ENCODE measurements at regions not wholly inside any gene's neighbourhood (a gene's known extent, or its start where the extent isn't known, plus 50 kb on each side); places are given as distances from the start of the nearest gene placed in this dataset.

- Histone ChIP-seq H3K9ac (replicated peaks in 1 of 4; ENCODE audit: extremely low read depth in 1 of 4, low read depth in 3 of 4, low read length in 3 of 4) (no peak overlapping the region), H3K56ac (replicated peaks; ENCODE audit: insufficient read length, low read depth, low read length) (no peak overlapping the region), H3K36me3 (ENCODE audit: control insufficient read depth in 2 of 4, insufficient read depth in 4 of 4, low read length in 3 of 4) (no peaks in the 10 kb centered on the region; a peak in 1 of 8 replicates), H3K4me3 (ENCODE audit: extremely low read depth in 1 of 4, insufficient read depth in 2 of 4, low read depth in 3 of 4, low read length in 4 of 4) (no peak overlapping the region), H3K79me1 (ENCODE audit: low read depth, low read length) (no peaks in the 10 kb centered on the region), H4K91ac (replicated peaks; ENCODE audit: insufficient read length, low read length) (no peak overlapping the region), H3K27me3 (replicated peaks in 1 of 4; ENCODE audit: control insufficient read depth in 3 of 4, extremely low read depth in 1 of 4, insufficient read depth in 3 of 4, low read length in 3 of 4) (no peaks in the 10 kb centered on the region), H4K5ac (ENCODE audit: insufficient read length, low read depth, low read length) (no peak overlapping the region), H2AFZ (ENCODE audit: low read length) (no peak overlapping the region), H2BK120ac (replicated peaks; ENCODE audit: low read depth, low read length) (no peak overlapping the region), H4K8ac (ENCODE audit: extremely low read depth, insufficient read depth, low read length) (no peak overlapping the region; the same call in 1 of the 2 replicates), H2BK12ac (ENCODE audit: low read depth, low read length) (no peak overlapping the region), H3K23ac (ENCODE audit: insufficient read length) (no peak overlapping the region), H3K9me3 (ENCODE audit: insufficient read depth in 2 of 2, low read depth in 1 of 2, low read length in 1 of 2) (peaks cover 5 to 7% of the 10 kb centered on the region in 2 experiments; a peak in 3 of 4 replicates), H4K20me1 (replicated peaks in 1 of 2; ENCODE audit: control insufficient read depth in 1 of 2, insufficient read depth in 2 of 2, low read length in 2 of 2) (no peaks in the 10 kb centered on the region), H3K18ac (ENCODE audit: extremely low read depth, low read length) (no peak overlapping the region), H2BK5ac (ENCODE audit: low read depth, low read length) (no peak overlapping the region), H3K4me2 (ENCODE audit: insufficient read depth in 1 of 2, low read depth in 2 of 2, low read length in 2 of 2) (no peak overlapping the region), H3K27ac (ENCODE audit: low read depth, low read length) (no peak overlapping the region), H3K4ac (replicated peaks; ENCODE audit: insufficient read length, low read depth, low read length) (no peak overlapping the region), H3K4me1 (replicated peaks in 1 of 4; ENCODE audit: control insufficient read depth in 3 of 4, insufficient read depth in 4 of 4, low read length in 3 of 4) (peaks cover 0 to 3% (median 1%) of the 10 kb centered on the region in 4 experiments; a peak in 2 of 7 replicates), H2AK5ac (ENCODE audit: low read depth, low read length) (no peak overlapping the region), H2BK20ac (ENCODE audit: low read length) (no peak overlapping the region), H3K14ac (ENCODE audit: insufficient read length) (no peak overlapping the region), H3K23me2 (ENCODE audit: low read depth, low read length) (no peaks in the 10 kb centered on the region), H3K79me2 (ENCODE audit: control insufficient read depth in 1 of 2, insufficient read depth in 2 of 2, low read length in 2 of 2) (no peaks in the 10 kb centered on the region), H2BK15ac (ENCODE audit: low read length) (no peak overlapping the region)
- FAIRE-seq: no peak
- ChIA-PET POLR2A (ENCODE audit: partially characterized antibody) (no interaction called here), CTCF (ENCODE audit: partially characterized antibody) (interaction anchor here (0.6 to 1.1 kb wide), 8 partner anchors 12 to 518 kb away, joined by 3 to 6 read pairs (median 3); no protein-coding TSS in a partner anchor)
- 80% methylated on average over 8 of the region's 10 CpGs; no CpG with 5 or more reads in 1 of the 2 experiments for WGBS, 2 experiments (ENCODE audit: extremely low coverage in 1 of 2, insufficient coverage in 1 of 2, insufficient read length in 1 of 2, insufficient replicate concordance in 2 of 2, low coverage in 1 of 2, low lambda C conversion rate in 2 of 2, missing lambda C conversion rate in 1 of 2)
- DNase-seq (ENCODE audit: low read depth in 1 of 2, low spot score in 2 of 2): no peak
- TF ChIP-seq KDM4A (IDR thresholded peaks at IDR 0.05; ENCODE audit: low read depth, low read length, severe bottlenecking): no peak
These were observed 136.5 kb upstream of the SFSWAP start for GRCh38 chr12:131574395-131574771.

All from H1 (cell line).